HG03469 (cell line): ENCODE measurements at regions not wholly inside any gene's neighbourhood (a gene's known extent, or its start where the extent isn't known, plus 50 kb on each side); places are given as distances from the start of the nearest gene placed in this dataset.
"Not testable (repeated sequence)": the region's sequence is repeated elsewhere in the genome, so short reads cannot be mapped to it uniquely, and the experiment has no call there.

Source experiments
- ATAC-seq: cut with Tn5 transposase; IDR thresholded peaks from one replicate; pipeline ENCODE4 v1.9.1; 2021; ENCODE audit warnings: mild to moderate bottlenecking, moderate library complexity, moderate number of reproducible peaks; ENCODE audit not compliant: unreplicated experiment

- ATAC-seq: no peak
Observed at GRCh38 chr14:106690333-106690891, 1164.0 kb downstream of the TMEM121 start.

- ATAC-seq: no peak
Observed at GRCh38 chr14:106691601-106692291, 1165.4 kb downstream of the TMEM121 start.

GRCh38 chr14:106694638-106695393, 1168.4 kb downstream of the TMEM121 start:
- no peak for ATAC-seq

GRCh38 chr14:106698620-106699267, 1172.4 kb downstream of the TMEM121 start:
- not testable (repeated sequence) for ATAC-seq

- ATAC-seq: not testable (repeated sequence)
Observed at GRCh38 chr14:106703651-106704050, 1177.3 kb downstream of the TMEM121 start.

GRCh38 chr14:106706488-106706887, 1180.1 kb downstream of the TMEM121 start:
- ATAC-seq: not testable (repeated sequence)

- not testable (repeated sequence) for ATAC-seq
Observed at GRCh38 chr14:106710187-106710586, 1183.8 kb downstream of the TMEM121 start.

GRCh38 chr14:106712513-106712912, 1186.1 kb downstream of the TMEM121 start:
- not testable (repeated sequence) for ATAC-seq

- ATAC-seq: not testable (repeated sequence)
Observed at GRCh38 chr14:106714446-106715428, 1188.4 kb downstream of the TMEM121 start.

GRCh38 chr14:106717544-106717943, 1191.2 kb downstream of the TMEM121 start:
- ATAC-seq: not testable (repeated sequence)

- not testable (repeated sequence) for ATAC-seq
Observed at GRCh38 chr14:106719880-106720279, 1193.5 kb downstream of the TMEM121 start.

- not testable (repeated sequence) for ATAC-seq
Observed at GRCh38 chr14:106721926-106722325, 1195.5 kb downstream of the TMEM121 start.

- not testable (repeated sequence) for ATAC-seq
Observed at GRCh38 chr14:106722813-106723687, 1196.7 kb downstream of the TMEM121 start.

GRCh38 chr14:106727962-106728361, 1201.6 kb downstream of the TMEM121 start:
- ATAC-seq: not testable (repeated sequence)

- no peak for ATAC-seq
Observed at GRCh38 chr14:106728611-106729010, 1202.2 kb downstream of the TMEM121 start.

GRCh38 chr14:106729551-106729950, 1203.2 kb downstream of the TMEM121 start:
- no peak for ATAC-seq

- ATAC-seq: no peak
Observed at GRCh38 chr14:106733771-106734170, 1207.4 kb downstream of the TMEM121 start.

- no peak for ATAC-seq
Observed at GRCh38 chr14:106737021-106737420, 1210.6 kb downstream of the TMEM121 start.

GRCh38 chr14:106738075-106738474, 1211.7 kb downstream of the TMEM121 start:
- no peak for ATAC-seq
